IPS DF 19.7 (cell line): ENCODE measurements at regions not wholly inside any gene's neighbourhood (a gene's known extent, or its start where the extent isn't known, plus 50 kb on each side); places are given as distances from the start of the nearest gene placed in this dataset.
"Not testable (repeated sequence)": the region's sequence is repeated elsewhere in the genome, so short reads cannot be mapped to it uniquely, and the experiment has no call there.

Experiments used
- DNase-seq: peaks from one replicate; pipeline ENCODE4 v3.0.0-alpha.2; 2013; ENCODE audit warnings: low read depth, low spot score

GRCh38 chr12:46519407-46519806, 146.8 kb upstream of the SLC38A2 start:
- DNase-seq: no peak

GRCh38 chr12:46518729-46519128, 146.2 kb upstream of the SLC38A2 start:
- no peak for DNase-seq

- no peak for DNase-seq
These were observed 145.6 kb upstream of the SLC38A2 start for GRCh38 chr12:46518169-46518568.

- DNase-seq: no peak
These were observed 145.0 kb upstream of the SLC38A2 start for GRCh38 chr12:46517579-46517962.

GRCh38 chr12:46516933-46517578, 144.5 kb upstream of the SLC38A2 start:
- no peak for DNase-seq

GRCh38 chr12:46516238-46516932, 143.8 kb upstream of the SLC38A2 start:
- no peak for DNase-seq

- DNase-seq: no peak
These were observed 143.3 kb upstream of the SLC38A2 start for GRCh38 chr12:46515829-46516228.

GRCh38 chr12:46514886-46515285, 142.3 kb upstream of the SLC38A2 start:
- no peak for DNase-seq

GRCh38 chr12:46510257-46510656, 137.7 kb upstream of the SLC38A2 start:
- not testable (repeated sequence) for DNase-seq

GRCh38 chr12:46509135-46509534, 136.6 kb upstream of the SLC38A2 start:
- no peak for DNase-seq

- DNase-seq: no peak
These were observed 136.1 kb upstream of the SLC38A2 start for GRCh38 chr12:46508651-46509050.

- DNase-seq: no peak
These were observed 135.2 kb upstream of the SLC38A2 start for GRCh38 chr12:46507766-46508165.

- no peak for DNase-seq
These were observed 134.4 kb upstream of the SLC38A2 start for GRCh38 chr12:46506961-46507360.

- DNase-seq: no peak
These were observed 133.6 kb upstream of the SLC38A2 start for GRCh38 chr12:46506198-46506597.

- no peak for DNase-seq
These were observed 131.9 kb upstream of the SLC38A2 start for GRCh38 chr12:46504494-46504893.

GRCh38 chr12:46503637-46504175, 131.1 kb upstream of the SLC38A2 start:
- DNase-seq: no peak

GRCh38 chr12:46500673-46501072, 128.1 kb upstream of the SLC38A2 start:
- DNase-seq: no peak

- DNase-seq: no peak
These were observed 127.3 kb upstream of the SLC38A2 start for GRCh38 chr12:46499901-46500300.

- no peak for DNase-seq
These were observed 126.7 kb upstream of the SLC38A2 start for GRCh38 chr12:46499226-46499625.

GRCh38 chr12:46497739-46498138, 125.2 kb upstream of the SLC38A2 start:
- no peak for DNase-seq

- peak; percentile 68 for DNase-seq
These were observed 121.9 kb upstream of the SLC38A2 start for GRCh38 chr12:46494424-46494823.

GRCh38 chr12:46493834-46494181, 121.2 kb upstream of the SLC38A2 start:
- no peak for DNase-seq

GRCh38 chr12:46493150-46493833, 120.7 kb upstream of the SLC38A2 start:
- no peak for DNase-seq
